ENCODE measurements at regions not wholly inside any gene's neighbourhood (a gene's known extent, or its start where the extent isn't known, plus 50 kb on each side); places are given as distances from the start of the nearest gene placed in this dataset.

DNA sequence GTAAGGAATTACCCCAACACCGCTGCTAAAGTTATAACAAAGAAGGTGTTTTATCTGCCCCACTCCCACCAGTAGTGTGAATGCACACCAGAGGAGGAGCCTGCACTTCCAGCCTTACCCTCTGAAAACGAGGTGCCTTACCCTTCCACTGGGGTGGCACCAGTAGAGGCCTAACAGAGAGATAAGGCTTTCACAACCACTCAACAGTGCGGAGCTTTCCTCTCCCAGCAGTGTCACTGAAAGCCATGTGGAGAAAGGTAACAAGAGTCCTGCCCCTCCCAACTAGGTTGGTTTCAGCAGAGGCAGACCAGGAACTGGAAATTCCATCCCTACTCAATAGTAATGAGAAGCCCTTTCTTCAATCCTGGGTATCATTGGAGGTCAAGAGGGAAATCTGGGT lies 539.2 kb downstream of the VGLL3 start:
- TF ChIP-seq CTCF (conservative IDR thresholded peaks at IDR 0.05) (no peak), EZH2 (IDR thresholded peaks at IDR 0.05; ENCODE audit: low read depth) (no peak)
